ENCODE measurements at regions not wholly inside any gene's neighbourhood (a gene's known extent, or its start where the extent isn't known, plus 50 kb on each side); places are given as distances from the start of the nearest gene placed in this dataset.

- TF ChIP-seq FOXP2 (optimal IDR thresholded peaks at IDR 0.05; ENCODE audit: borderline replicate concordance, extremely low read depth, extremely low read length, insufficient read depth) (no peak), TAF1 (IDR thresholded peaks at IDR 0.05; ENCODE audit: borderline replicate concordance, insufficient read depth, low read length) (no peak), POLR2AphosphoS5 (IDR thresholded peaks at IDR 0.05; ENCODE audit: low read depth, low read length) (no peak), SIN3A (IDR thresholded peaks at IDR 0.05; ENCODE audit: borderline replicate concordance, insufficient read depth, low read length) (no peak), REST (IDR thresholded peaks at IDR 0.05; ENCODE audit: insufficient read depth in 1 of 2, low read depth in 2 of 2, low read length in 2 of 2) (no peak)
These were observed 479.2 kb upstream of the RGS6 start for GRCh38 chr14:71452987-71453386.

GRCh38 chr14:71454010-71454409 lies 478.2 kb upstream of the RGS6 start:
- TF ChIP-seq FOXP2 (optimal IDR thresholded peaks at IDR 0.05; ENCODE audit: borderline replicate concordance, extremely low read depth, extremely low read length, insufficient read depth) (no peak), TAF1 (IDR thresholded peaks at IDR 0.05; ENCODE audit: borderline replicate concordance, insufficient read depth, low read length) (no peak), REST (IDR thresholded peaks at IDR 0.05; ENCODE audit: insufficient read depth in 1 of 2, low read depth in 2 of 2, low read length in 2 of 2) (no peak), POLR2AphosphoS5 (IDR thresholded peaks at IDR 0.05; ENCODE audit: low read depth, low read length) (no peak), SIN3A (IDR thresholded peaks at IDR 0.05; ENCODE audit: borderline replicate concordance, insufficient read depth, low read length) (no peak)

- TF ChIP-seq FOXP2 (optimal IDR thresholded peaks at IDR 0.05; ENCODE audit: borderline replicate concordance, extremely low read depth, extremely low read length, insufficient read depth) (no peak), POLR2AphosphoS5 (IDR thresholded peaks at IDR 0.05; ENCODE audit: low read depth, low read length) (no peak), TAF1 (IDR thresholded peaks at IDR 0.05; ENCODE audit: borderline replicate concordance, insufficient read depth, low read length) (no peak), SIN3A (IDR thresholded peaks at IDR 0.05; ENCODE audit: borderline replicate concordance, insufficient read depth, low read length) (no peak), REST (IDR thresholded peaks at IDR 0.05; ENCODE audit: insufficient read depth in 1 of 2, low read depth in 2 of 2, low read length in 2 of 2) (no peak)
These were observed 477.5 kb upstream of the RGS6 start for GRCh38 chr14:71454513-71455332.

- no peak for TF ChIP-seq REST (IDR thresholded peaks at IDR 0.05; ENCODE audit: insufficient read depth in 1 of 2, low read depth in 2 of 2, low read length in 2 of 2)
- TF ChIP-seq TAF1 (IDR thresholded peaks at IDR 0.05; ENCODE audit: borderline replicate concordance, insufficient read depth, low read length) = no peak
- TF ChIP-seq SIN3A (IDR thresholded peaks at IDR 0.05; ENCODE audit: borderline replicate concordance, insufficient read depth, low read length) = no peak
- no peak for TF ChIP-seq FOXP2 (optimal IDR thresholded peaks at IDR 0.05; ENCODE audit: borderline replicate concordance, extremely low read depth, extremely low read length, insufficient read depth)
- TF ChIP-seq POLR2AphosphoS5 (IDR thresholded peaks at IDR 0.05; ENCODE audit: low read depth, low read length) = no peak
These were observed 472.1 kb upstream of the RGS6 start for GRCh38 chr14:71460091-71460490.
